AG04450 (cell line): ENCODE measurements at regions not wholly inside any gene's neighbourhood (a gene's known extent, or its start where the extent isn't known, plus 50 kb on each side); places are given as distances from the start of the nearest gene placed in this dataset.
A peak's percentile ranks its signal among the peaks of the same experiment; 100 is the strongest.

Experiments used
- CTCF ChIA-PET: fragments of 300-600, 350-600 bp; formaldehyde crosslinking; extraction: SDS; loops from one replicate; lab custom pipeline; 2022; ENCODE audit warnings: antibody characterized with exemption, inconsistent platforms; lab: Charles Lee
- POLR2A ChIA-PET: fragments of 350-600 bp; formaldehyde crosslinking; extraction: SDS; loops from one replicate; lab custom pipeline; 2021; ENCODE audit warnings: antibody characterized with exemption, inconsistent platforms; lab: Yijun Ruan, JAX
- DNase-seq: peaks from one replicate; pipeline ENCODE4 v3.0.0-alpha.2; 2011; ENCODE audit warnings: low read depth, low spot score
- H3K27ac ChIP-seq: one replicate; pipeline ENCODE4 v1.5.1; 2012; ENCODE audit warnings: low read depth, low read length, control low read depth
- H3K27me3 ChIP-seq: one replicate; pipeline ENCODE4 v1.6.0; 2012; ENCODE audit warnings: low read length; ENCODE audit not compliant: control insufficient read depth, insufficient read depth
- H3K4me3 ChIP-seq: 2 replicates; pipeline ENCODE4 v1.5.1; 2011; ENCODE audit warnings: mild to moderate bottlenecking, low read depth, low read length, control low read depth
- H3K9me3 ChIP-seq: 2 replicates; pipeline ENCODE4 v1.5.1; 2012; ENCODE audit warnings: low read length; ENCODE audit not compliant: control insufficient read depth, insufficient read depth
- CTCF ChIP-seq: IDR thresholded peaks from 2 replicates; pipeline ENCODE4 v1.5.1; 2011; ENCODE audit warnings: low read depth, low read length, control low read depth, inconsistent platforms

- Histone ChIP-seq H3K27me3 (no peaks in the 10 kb centered on the region), H3K4me3 (no peak overlapping the region), H3K9me3 (no peaks in the 10 kb centered on the region), H3K27ac (no peak overlapping the region)
- no peak for DNase-seq
- POLR2A ChIA-PET = no interaction called here
- CTCF ChIA-PET = no interaction called here
- no peak for TF ChIP-seq CTCF
These were observed 379.7 kb upstream of the B3GALT2 start for GRCh38 chr1:193565971-193566577.

- CTCF ChIA-PET = no interaction called here
- no peak for TF ChIP-seq CTCF
These were observed 375.7 kb upstream of the B3GALT2 start for GRCh38 chr1:193562121-193562520.

GRCh38 chr1:193558491-193559028 is 372.1 kb upstream of the B3GALT2 start:
- ChIA-PET POLR2A (no interaction called here), CTCF (interaction anchor here (0.9 kb wide), 1 partner anchor 415 kb away, joined by 3 read pairs; no protein-coding TSS in a partner anchor)
- Histone ChIP-seq H3K9me3 (no peaks in the 10 kb centered on the region), H3K27me3 (no peaks in the 10 kb centered on the region), H3K27ac (peak overlapping the region; percentile 58), H3K4me3 (no peak overlapping the region)
- DNase-seq = peak; percentile 41
- TF ChIP-seq CTCF = no peak

More at GRCh38 chr1:193562121-193562520, 375.7 kb upstream of the B3GALT2 start:
- Histone ChIP-seq H3K9me3 (no peaks in the 10 kb centered on the region), H3K27me3 (no peaks in the 10 kb centered on the region), H3K27ac (no peak overlapping the region), H3K4me3 (no peak overlapping the region)
- DNase-seq = no peak
- POLR2A ChIA-PET = no interaction called here

- CTCF ChIA-PET = no interaction called here
- H3K9me3 ChIP-seq = no peaks in the 10 kb centered on the region
- TF ChIP-seq CTCF = no peak
- no peak overlapping the region for H3K27ac ChIP-seq
- POLR2A ChIA-PET = no interaction called here
- DNase-seq = no peak
- H3K4me3 ChIP-seq = no peak overlapping the region
- no peaks in the 10 kb centered on the region for H3K27me3 ChIP-seq
These were observed 369.4 kb upstream of the B3GALT2 start for GRCh38 chr1:193555662-193556441.

GRCh38 chr1:193553564-193553963 is 367.2 kb upstream of the B3GALT2 start:
- TF ChIP-seq CTCF = no peak
- Histone ChIP-seq H3K9me3 (no peaks in the 10 kb centered on the region), H3K27ac (no peak overlapping the region), H3K4me3 (no peak overlapping the region), H3K27me3 (no peaks in the 10 kb centered on the region)
- POLR2A ChIA-PET = no interaction called here
- CTCF ChIA-PET = no interaction called here
- DNase-seq = no peak
